DMS53 treated with DMSO at 0.1 percent for 48 hours (cell line): ENCODE measurements at regions not wholly inside any gene's neighbourhood (a gene's known extent, or its start where the extent isn't known, plus 50 kb on each side); places are given as distances from the start of the nearest gene placed in this dataset.
A peak's percentile ranks its signal among the peaks of the same experiment; 100 is the strongest.

ENCODE experiments used
- DNase-seq: peaks from one replicate; lab custom pipeline; 2025; ENCODE audit not compliant: unreplicated experiment; lab: John Stamatoyannopoulos, UW

- no peak for DNase-seq
Measured at GRCh38 chr13:31895691-31896090, 135.9 kb upstream of the FRY start.

- DNase-seq, result no peak
Measured at GRCh38 chr13:31896427-31896826, 135.1 kb upstream of the FRY start.

DNA sequence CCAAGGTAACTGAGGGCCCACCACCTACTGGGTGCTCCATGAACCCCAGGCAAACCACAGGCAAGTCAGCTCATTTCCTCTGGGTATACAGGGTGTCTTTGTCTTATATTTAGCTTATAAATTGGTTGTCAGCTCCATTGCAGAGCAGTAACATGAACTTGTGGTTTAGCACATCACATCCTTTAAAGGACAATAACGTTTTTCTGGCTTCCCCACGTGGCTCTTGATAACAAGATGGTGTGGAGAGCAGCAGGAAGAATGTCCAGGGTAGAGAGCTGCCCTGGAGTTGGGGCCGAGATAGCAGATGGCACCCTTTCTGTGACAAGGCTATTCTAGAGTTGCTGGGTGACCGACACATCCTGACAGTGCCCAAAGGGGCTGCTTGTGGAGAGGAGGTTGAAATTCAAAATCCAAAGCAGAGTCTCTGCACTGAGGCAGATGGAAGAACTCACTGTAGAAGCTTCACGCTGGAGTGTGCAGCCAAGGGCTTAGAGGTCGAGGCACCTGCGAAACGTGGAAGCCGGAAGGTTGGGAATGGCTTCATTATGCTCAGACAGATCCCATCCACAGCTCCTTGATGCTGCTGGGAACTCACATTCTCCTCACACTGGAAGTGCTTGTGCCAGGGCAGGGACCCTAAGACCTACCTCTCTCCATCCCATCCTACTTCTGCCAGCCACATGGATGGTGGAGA is 133.0 kb upstream of the FRY start:
- no peak for DNase-seq

GRCh38 chr13:31901985-31902384 is 129.6 kb upstream of the FRY start:
- no peak for DNase-seq

DNA sequence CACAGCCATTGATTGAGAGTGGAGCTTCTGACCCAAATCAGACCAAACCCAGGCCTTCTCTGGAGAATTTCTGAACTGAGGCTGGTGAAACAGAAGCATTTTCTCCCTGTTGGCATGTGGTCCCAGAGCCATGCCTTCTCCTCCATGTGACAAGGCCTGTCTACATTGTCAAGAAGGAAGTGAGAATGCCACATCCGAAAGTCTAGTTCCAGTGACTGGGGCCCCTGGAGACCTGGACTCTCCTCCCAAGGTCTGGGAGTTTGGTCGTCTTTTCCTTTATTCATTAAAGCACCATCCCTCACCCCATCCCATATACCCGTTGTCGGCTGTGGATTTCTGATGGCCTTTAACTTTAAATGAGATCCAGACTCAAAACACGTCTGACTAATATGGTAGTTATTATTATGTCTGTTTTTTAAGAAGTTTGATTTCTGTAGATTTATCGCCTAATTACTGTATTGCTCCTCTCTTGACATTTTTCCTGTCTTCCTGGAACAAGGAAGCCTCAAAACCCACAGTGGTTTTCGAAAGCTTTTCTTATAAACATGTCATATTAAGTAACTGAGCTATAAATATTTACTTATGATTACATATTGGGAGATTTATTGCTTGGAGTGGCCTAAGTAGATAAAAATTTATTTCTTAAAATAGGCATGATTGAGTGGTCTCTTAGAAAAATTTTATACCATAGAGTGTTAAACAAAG is 128.3 kb upstream of the FRY start:
- DNase-seq, result no peak

GRCh38 chr13:31904941-31905824 is 126.4 kb upstream of the FRY start:
- no peak for DNase-seq

DNA sequence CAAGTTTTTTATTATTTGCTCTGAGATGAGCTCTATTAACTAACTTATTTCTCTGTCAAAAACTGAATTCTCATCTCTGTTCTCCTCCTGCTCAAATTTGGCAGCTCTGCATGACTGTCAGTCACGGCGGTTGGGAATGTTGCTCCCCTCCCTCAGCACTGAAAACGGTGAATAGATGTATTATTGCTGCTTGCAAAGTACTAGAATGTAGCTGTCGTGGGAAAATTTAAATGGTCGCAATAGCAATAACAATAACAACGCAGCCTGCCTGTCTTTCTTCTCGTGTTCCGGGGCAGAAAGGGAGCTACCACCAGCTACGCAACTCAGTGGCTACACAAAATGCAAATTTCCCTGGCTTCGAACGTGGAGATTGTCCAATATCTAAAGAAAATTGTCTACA is 125.6 kb upstream of the FRY start:
- DNase-seq, result no peak

GRCh38 chr13:31908696-31909411 is 122.7 kb upstream of the FRY start:
- DNase-seq, result no peak

DNA sequence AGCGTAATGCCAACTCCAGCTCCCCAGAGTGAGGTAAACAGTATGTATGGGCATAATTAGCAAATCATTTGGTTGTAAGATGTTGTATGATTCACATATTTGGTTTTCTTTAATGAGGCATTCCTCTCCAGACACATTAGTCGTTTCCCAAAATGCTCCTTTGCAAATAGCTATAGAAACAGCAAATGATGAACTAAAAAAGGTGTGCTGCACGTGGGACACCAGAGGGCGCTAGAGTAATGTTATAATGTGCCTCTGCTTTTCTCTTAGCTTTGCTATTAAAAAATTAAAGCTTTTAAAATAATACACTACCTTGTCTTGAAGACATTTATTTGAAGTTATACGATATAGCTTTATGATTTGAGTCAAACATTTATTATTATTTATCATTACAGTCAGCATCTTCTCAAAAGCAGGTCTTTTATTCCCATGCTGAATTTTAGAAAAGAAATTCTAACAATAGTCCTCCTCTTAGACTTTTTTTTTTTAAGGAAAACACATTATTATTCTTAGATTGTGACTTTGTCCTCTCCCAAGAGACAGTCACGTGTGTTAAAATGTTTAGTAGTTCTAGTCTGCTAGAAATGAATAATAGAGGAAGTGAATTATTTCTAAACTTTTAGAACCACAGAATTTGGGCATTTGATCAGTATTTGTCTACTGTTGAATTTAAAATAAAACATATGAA is 121.6 kb upstream of the FRY start:
- peak; percentile 67 for DNase-seq

- DNase-seq, result no peak
Measured at GRCh38 chr13:31910633-31911032, 120.9 kb upstream of the FRY start.

- DNase-seq, result no peak
Measured at GRCh38 chr13:31912647-31913401, 118.8 kb upstream of the FRY start.

GRCh38 chr13:31913459-31913858 is 118.1 kb upstream of the FRY start:
- DNase-seq, result no peak

DNA sequence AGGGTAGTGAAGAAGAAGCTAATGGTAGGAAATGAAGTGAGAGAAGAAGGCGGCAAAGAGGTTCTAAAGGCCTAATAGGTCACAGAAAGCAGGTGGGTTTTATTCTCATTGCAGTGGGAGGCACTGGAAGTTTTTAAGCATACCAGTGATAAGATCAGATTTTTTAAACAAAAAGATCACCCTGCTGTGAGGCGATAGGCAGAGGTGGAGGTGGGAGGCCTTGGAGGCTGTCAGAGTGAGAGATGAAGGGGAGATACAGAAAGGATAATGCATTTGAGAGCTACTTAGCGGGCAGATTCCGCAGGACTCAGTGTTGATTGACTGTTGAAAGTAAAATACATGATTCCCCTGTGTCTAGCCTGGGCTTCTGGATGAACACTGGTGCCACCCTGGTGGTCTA is 116.7 kb upstream of the FRY start:
- DNase-seq, result no peak

- DNase-seq, result no peak
Measured at GRCh38 chr13:31918707-31919106, 112.9 kb upstream of the FRY start.

GRCh38 chr13:31919241-31919640 is 112.3 kb upstream of the FRY start:
- no peak for DNase-seq

- DNase-seq, result no peak
Measured at GRCh38 chr13:31919971-31920726, 111.4 kb upstream of the FRY start.

DNA sequence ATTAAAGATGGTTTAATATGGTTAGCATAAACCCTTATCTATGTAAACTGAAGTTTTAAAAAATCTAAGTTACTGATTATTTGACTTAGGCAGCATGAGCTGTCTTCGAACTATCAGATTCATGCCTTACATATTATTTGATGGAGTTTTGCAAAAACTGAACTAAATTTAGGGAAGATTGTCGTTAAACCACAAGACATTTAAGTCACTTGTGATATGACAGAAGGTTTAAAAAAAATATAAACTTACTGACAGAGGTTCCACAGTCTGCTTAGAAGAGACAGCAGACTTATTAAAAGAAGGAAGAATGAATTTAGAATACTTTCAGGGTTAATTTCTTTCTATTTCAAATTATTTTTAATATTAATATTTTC is 110.9 kb upstream of the FRY start:
- DNase-seq, result no peak

DNA sequence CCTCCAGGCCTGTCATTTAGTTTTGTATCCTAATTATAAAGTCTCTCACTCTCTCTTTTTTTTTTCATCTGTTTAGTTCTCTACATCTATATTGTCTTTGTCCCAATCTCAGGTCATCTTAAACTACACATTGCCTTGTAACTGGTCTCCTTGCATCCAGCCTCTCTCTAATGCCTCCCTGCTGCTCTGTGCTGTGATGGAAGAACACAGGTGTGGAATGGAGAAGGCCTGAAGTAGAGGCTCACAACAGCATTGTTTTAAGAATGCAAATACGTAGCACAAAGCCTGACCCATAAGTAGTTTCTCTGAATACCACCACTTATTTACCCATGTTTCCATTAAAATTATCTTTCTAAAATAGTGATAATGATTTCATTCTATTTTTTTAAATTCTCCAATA is 108.8 kb upstream of the FRY start:
- DNase-seq, result no peak

GRCh38 chr13:31923134-31923763 is 108.3 kb upstream of the FRY start:
- peak; percentile 9 for DNase-seq
